GM19193 (cell line): ENCODE measurements at regions not wholly inside any gene's neighbourhood (a gene's known extent, or its start where the extent isn't known, plus 50 kb on each side); places are given as distances from the start of the nearest gene placed in this dataset.

Experiments
- POLR2A ChIP-seq: IDR thresholded peaks from 4 replicates; pipeline ENCODE4 v1.6.1; 2011; ENCODE audit not compliant: insufficient read depth, insufficient read length; ENCODE audit errors: extremely low read depth

DNA sequence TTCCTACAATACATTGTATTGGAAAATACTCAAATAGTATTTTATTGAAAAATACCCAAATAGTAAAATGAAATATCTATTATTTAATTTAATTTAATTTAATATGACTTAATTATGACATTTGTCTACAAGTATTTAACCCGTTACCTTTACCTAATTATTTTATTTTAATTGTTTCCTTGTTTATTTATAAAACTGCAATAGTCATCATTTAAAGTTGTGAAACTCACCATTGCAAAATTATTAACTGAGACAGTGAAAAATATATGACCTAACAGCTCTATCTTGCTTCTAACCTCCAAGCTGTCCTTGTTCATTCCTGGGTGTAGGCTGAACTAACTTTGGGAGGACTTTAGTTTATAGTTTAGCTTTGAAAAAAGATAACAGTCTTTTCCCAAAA lies 300.6 kb upstream of the POGK start:
- TF ChIP-seq POLR2A, result no peak

DNA sequence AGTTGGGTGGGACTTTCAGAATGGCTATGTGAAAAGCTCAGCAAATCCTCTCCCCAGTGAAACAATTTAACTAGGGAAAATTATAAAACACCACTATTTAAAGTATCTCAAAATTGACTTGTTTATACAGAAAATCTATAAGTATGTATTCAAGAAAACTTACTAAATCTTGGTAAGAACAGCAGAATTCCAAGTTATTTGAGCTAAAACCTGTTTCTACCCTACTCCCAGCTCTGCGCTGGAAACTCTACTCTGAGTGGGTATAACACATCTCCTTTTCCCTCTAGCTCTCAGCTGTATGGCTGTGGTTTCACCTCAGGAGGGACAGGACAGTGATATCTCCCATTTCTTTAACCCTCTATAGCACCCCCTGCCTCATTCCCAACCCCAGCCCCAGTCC lies 295.2 kb upstream of the POGK start:
- no peak for TF ChIP-seq POLR2A

DNA sequence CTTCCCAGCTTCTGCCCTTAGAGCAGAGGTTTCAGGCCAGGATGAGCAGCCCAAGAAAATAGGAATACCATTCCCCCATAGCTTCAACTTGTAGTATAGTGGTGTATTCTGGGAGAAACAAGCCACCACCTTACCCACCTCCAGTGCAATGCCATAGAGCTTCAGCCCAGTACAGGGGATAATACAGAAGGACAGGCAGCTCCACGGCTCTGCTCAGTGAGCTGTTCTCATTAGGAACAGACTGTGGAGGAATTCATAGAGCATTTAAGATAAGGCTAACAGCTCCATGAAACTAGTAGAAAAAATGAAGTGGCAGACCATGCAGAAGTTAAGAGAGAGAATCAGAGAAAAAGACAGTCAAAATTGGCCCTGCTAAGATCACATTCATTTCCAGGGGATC lies 294.7 kb upstream of the POGK start:
- no peak for TF ChIP-seq POLR2A

DNA sequence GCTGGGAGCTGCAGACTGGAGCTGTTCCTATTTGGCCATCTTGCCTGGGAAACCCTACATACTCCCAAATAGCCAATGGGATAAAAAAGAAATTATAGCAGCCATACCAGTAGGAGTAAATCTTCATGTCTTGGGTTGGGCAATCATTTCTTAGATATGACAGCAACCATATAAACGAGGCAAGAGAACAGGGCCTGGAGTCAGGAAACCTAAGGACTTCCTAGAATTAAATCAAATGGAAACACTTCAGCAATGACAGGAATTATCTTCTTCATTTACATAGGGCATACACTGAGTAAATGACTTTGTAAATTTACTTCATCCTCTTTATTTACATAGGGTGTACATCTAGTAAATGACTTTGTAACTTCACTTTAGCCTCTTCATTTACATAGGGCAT lies 286.6 kb upstream of the POGK start:
- no peak for TF ChIP-seq POLR2A

DNA sequence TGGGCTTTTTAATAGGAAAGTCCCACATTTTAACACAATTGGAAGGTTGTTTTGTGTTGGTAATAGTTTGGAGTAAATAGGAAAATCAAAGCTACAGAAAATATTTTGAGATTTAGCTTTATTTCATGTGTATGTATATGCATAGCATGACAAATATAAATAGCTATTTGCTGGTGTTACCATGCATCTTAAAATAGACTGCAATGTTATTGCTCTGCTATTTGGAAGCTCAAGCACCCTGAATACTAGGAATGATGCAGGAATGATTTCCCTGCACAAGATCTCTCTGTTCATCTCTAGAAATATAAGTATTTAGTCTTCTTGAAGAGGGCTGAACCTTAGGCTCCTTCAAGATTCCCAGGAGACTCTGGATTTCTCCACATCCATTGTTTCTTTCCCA lies 268.3 kb upstream of the POGK start:
- no peak for TF ChIP-seq POLR2A

DNA sequence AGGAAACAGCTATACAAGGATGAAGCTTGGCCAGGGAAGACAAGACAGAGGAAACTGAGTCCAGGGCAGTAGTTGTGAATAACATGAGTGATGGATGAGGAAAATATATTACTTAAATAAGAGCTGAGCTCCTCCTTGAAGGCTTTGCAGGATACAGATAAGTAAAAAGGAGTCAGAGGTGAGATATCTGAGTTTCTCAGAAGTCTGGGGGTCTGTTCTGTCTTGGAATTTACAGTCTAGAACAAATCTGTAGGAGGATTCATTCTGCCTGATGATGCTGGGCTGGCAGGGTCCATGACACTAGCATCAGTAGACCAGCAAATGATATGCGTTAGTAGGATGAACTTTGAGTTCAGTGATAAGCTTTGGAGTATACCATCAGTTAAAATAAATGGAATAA lies 266.1 kb upstream of the POGK start:
- no peak for TF ChIP-seq POLR2A

DNA sequence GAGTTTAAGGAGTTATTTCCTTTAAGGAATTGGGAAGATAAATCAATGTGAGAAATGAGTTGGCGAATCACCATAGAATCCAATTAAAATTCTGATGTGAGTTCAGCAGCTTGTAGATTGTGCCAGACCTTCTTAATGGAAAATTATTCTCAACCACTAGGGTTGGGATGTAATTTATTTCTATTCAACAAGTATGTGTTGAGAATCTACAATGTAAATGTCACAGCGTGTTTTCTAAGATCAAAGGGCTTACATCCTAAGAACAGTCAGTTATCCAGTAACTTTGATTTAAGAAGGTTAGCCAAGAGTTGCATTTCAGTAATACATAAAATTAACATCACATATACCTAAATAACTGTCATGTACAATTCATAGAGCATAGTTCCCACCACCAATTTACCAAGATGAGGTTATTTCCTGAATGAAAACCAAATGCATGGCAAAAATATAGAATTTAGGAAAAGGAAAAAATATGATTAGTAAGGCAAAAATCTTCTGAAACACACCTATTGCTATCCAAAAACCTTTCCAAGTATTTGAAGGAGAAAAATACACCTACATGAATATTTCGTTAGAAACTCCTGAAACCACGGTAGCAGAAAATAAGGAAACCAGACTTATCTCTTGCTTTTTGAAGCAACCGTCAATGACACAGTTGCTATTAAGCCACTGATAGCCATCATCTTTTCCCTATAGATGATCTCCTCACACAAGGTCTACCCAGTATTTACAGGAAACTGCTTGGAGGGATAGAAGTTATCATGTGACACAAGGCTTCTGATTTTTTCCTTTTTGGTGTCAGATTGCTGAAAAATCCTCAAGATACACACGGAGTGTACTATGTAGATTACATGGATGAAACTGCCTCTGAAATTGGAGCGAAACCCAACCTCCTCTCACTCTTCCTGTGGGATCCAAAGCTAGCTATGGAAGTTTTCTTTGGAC lies 259.4 kb upstream of the POGK start:
- no peak for TF ChIP-seq POLR2A

DNA sequence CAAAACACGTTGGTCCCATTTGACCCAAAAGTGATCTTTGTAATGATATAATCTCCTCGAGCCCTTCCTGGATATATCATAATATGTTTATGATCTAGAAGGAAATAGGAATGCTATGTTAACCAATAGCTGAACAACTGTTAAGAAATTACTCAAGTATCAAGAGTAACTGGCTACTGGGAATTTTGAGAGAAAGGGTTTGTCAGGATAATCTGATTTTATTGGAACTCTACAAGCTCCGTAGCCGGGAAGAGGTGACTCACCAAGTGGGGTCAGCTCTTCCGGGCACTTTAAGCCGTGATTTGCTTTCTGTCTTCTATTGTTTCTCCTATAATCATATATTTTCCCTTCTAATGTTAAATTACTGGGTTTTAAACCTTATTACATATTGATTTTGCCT lies 250.5 kb upstream of the POGK start:
- TF ChIP-seq POLR2A, result no peak

DNA sequence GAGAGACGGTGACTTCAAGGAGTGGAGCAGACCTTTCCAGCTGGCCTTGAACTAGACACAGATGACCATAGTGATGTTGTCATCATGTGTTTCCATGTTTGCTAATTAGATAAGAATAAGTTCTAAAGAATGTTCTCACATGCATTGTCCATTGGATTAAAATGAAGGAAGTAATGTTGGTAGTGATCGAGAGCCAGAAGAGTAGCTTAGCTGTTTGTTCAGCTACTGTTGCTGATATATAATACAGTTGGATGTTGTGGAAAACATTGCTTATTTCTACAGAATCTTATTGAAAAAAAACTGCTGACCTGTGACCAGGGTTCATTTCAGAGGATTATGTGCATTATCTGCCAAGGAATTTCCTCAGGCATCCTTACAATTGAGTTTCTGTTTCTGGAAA lies 249.1 kb upstream of the POGK start:
- TF ChIP-seq POLR2A, result no peak

DNA sequence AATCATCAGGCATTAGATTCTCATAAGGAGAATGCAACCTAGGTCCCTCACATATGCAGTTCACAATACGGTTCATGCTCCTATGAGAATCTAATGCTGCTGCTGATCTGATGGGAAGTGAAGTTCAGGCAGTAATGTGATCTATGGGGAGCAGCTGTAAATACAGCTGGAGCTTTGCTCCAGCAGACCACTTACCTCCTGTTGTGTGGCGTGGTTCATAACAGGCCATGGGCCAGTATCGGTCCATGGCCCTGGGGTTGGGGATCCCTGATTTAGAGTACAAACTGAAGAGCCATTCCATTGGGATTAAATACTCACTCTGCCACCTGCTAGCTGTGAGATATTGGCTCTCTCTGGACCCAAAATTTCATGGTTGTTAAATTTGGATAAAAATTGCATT lies 244.6 kb upstream of the POGK start:
- TF ChIP-seq POLR2A, result no peak

DNA sequence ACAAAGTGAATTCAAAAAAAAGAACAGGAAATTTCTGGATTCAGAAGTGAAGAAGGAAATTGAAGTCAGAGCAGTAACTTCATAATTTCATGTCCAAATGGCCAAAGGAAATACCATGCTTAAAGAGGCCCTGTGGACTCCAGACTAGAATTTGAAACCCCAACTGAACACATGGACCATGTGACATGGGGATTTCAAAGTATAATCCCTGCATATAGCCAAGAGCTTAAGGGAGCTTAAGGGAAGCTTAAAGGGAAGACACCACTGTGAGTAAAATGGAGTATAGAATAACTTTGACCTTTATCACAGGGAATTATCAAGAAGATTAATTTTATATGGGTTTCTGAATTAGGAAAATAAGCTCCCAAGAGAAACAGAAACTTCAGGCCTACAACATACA lies 241.8 kb upstream of the POGK start:
- no peak for TF ChIP-seq POLR2A

DNA sequence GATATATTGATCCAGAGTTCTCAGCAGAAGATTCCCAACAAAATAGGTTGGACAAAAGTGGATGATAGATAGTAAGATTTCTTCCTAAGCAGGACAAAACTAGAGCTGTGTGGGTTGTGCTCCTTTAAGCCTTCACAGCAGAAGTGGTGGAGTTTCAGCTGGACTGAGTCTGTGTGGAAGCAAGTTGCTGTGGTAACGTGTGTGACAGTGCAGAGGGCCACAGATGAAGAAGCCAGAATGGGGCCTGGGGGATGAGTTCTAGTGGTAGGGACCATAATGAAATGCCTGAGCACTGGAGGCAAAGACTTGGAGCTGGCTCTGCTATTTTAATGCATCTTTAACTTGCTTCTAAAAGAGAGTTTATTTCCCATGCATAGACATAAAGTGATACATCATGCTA lies 238.7 kb upstream of the POGK start:
- TF ChIP-seq POLR2A, result no peak

DNA sequence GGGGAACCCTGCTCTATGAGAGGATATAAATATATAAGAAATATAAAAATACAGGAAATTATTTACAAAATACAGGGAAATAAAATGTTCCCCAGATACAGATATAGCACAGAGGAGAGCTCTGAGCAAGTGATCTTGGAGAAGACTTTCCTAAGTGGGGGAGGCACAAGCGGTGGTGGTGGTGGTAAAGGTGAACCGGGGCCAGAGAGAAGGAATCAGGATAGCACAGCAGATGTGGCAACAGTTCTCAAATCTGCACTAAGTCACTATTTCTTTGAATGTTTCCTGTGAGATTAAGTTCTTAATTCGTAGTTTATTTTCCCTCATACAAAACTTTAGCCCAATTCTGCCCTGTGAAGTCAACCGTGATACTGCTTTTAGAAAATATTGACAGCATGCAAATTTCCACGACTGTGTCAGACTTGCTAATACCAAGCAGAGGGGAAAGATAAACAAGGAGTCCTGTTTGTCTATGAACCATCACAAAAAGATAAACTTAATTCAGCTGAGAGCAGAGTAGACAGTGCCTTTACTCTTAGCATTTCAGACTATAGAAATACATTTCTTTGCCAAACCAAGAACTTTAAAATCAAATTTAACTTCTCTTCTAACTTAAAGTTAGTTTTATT lies 237.5 kb upstream of the POGK start:
- no peak for TF ChIP-seq POLR2A

DNA sequence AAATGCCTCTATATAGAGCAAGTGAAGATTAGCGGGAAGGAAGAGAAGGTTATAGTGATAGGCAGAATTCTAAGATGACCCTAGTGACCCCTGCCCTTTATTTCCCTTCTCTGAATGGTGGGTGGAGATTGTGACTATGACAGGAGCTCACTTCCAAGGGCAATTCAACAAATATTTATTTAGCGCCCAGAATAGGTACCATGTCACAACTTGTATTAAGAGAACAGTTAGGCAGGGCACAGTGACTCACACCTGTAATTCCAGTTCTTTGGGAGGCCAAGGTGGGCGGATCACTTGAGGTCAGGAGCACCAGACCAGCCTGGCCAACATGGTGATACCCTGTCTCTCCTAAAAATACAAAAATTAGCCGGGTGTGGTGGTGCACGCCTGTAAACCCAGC lies 236.0 kb upstream of the POGK start:
- no peak for TF ChIP-seq POLR2A

DNA sequence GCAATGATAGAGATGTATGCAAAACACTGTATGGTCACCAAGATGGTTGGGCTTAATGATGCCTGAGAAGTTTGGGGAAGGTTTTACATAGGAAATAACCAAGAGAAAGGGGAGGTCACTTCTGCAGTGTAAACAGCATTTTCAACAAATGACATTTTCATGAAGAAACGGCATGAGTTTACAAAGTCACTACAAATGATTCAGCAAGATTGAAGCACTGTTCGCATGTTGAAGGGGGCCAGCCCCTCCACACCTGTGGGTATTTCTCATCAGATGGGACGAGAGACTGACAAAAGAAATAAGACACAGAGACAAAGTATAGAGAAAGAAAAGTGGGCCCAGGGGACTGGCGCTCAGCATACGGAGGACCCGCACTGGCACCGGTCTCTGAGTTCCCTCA lies 234.1 kb upstream of the POGK start:
- no peak for TF ChIP-seq POLR2A

DNA sequence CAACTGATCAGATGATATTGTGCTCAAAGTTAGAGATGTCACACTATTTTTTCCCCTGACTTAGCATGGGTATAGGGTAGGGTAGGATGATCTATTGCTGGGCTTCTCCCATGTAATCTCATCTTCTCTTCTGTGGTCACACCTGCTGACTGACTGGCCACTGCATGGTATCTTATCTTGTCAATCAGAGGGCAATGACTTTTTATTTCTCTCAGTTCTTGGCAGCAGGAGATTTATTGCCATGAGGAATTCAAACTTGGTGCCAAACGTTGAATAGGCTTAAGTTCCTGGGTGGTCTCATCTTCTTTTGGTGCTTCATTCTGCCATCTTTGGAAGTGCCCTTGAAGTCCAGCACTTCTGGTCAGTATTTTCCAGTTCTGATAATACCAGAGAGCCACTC lies 226.4 kb upstream of the POGK start:
- no peak for TF ChIP-seq POLR2A
